RWPE1 (cell line): ENCODE measurements at regions not wholly inside any gene's neighbourhood (a gene's known extent, or its start where the extent isn't known, plus 50 kb on each side); places are given as distances from the start of the nearest gene placed in this dataset.
A peak's percentile ranks its signal among the peaks of the same experiment; 100 is the strongest.

Experiments used
- CTCF ChIA-PET: fragments of 350-600 bp; sonication (Branson Sonifier 250); formaldehyde crosslinking; extraction: SDS; loops from one replicate; lab custom pipeline; 2021; lab: Yijun Ruan, JAX
- POLR2A ChIA-PET: fragments of 400-600 bp; formaldehyde crosslinking; extraction: SDS; loops from one replicate; lab custom pipeline; 2020; ENCODE audit warnings: antibody characterized with exemption; ENCODE audit not compliant: low non-redundant PET; lab: Yijun Ruan, JAX
- DNase-seq: peaks from one replicate; pipeline ENCODE4 v3.0.0; 2012; ENCODE audit warnings: low spot score
- H3K27ac ChIP-seq: fragments of 450-650 bp; 2 replicates; pipeline ENCODE4 v1.5.1; 2017
- TF ChIP-seq, protein P1 (sequence below): fragments of 450-650 bp; conservative IDR thresholded peaks from 2 replicates; pipeline ENCODE4 v1.5.1; 2017; ENCODE audit warnings: low read depth, mild to moderate bottlenecking

DNA sequence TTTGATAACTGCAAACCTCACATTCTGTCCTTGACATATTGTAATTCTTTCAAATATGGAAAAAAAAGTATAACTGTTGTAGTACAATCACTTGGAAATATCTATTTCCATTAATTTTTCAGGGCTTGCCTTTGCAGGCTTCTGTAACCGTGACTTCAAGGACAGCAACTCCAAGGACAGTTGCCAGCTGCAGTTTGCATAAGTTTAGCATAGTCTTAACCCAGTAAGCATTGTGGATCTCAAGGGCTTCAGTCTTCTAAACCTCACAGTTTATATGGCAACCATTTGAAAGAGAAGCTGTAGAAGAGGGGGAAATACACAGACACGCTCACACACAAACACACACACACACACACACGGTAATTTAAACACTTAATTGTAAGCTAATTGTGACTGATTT lies 112.8 kb upstream of the GPR149 start:
- TF ChIP-seq, protein P1, sequence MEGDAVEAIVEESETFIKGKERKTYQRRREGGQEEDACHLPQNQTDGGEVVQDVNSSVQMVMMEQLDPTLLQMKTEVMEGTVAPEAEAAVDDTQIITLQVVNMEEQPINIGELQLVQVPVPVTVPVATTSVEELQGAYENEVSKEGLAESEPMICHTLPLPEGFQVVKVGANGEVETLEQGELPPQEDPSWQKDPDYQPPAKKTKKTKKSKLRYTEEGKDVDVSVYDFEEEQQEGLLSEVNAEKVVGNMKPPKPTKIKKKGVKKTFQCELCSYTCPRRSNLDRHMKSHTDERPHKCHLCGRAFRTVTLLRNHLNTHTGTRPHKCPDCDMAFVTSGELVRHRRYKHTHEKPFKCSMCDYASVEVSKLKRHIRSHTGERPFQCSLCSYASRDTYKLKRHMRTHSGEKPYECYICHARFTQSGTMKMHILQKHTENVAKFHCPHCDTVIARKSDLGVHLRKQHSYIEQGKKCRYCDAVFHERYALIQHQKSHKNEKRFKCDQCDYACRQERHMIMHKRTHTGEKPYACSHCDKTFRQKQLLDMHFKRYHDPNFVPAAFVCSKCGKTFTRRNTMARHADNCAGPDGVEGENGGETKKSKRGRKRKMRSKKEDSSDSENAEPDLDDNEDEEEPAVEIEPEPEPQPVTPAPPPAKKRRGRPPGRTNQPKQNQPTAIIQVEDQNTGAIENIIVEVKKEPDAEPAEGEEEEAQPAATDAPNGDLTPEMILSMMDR = no peak
- ChIA-PET POLR2A (no interaction called here), CTCF (no interaction called here)
- H3K27ac ChIP-seq = no peak overlapping the region
- no peak for DNase-seq

DNA sequence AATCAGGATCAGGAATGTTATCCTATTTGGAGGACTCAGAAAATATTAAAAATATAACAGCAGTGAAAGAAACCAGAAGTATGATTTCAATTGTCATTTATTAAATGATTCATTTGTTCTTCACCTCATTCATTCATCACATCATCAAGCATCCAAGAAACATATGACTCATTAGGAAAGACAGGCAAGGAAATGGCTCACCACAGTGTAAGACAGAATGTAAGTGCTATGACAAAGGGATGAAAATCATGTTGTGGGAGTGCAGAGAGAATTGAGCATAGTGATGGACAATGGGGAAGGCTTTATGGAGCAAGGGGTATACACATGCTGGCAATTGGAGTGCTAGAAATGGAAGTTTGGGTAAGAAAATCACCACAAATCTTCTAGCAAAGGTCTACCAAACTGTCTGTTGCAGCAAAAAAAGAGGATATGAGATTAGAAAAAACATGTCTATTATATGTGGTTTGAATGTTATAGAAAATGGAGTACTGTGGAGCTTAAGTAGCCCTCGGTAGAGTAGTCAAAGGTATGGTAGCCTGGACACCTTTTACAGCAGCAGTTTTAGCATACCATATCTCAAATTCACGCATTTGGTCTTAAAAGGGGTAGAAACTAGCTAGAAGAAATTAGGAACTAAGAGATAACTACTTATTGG lies 111.1 kb upstream of the GPR149 start:
- ChIA-PET POLR2A (no interaction called here), CTCF (no interaction called here)
- no peak overlapping the region for H3K27ac ChIP-seq
- TF ChIP-seq, protein P1 = no peak
- peak; percentile 4 for DNase-seq

DNA sequence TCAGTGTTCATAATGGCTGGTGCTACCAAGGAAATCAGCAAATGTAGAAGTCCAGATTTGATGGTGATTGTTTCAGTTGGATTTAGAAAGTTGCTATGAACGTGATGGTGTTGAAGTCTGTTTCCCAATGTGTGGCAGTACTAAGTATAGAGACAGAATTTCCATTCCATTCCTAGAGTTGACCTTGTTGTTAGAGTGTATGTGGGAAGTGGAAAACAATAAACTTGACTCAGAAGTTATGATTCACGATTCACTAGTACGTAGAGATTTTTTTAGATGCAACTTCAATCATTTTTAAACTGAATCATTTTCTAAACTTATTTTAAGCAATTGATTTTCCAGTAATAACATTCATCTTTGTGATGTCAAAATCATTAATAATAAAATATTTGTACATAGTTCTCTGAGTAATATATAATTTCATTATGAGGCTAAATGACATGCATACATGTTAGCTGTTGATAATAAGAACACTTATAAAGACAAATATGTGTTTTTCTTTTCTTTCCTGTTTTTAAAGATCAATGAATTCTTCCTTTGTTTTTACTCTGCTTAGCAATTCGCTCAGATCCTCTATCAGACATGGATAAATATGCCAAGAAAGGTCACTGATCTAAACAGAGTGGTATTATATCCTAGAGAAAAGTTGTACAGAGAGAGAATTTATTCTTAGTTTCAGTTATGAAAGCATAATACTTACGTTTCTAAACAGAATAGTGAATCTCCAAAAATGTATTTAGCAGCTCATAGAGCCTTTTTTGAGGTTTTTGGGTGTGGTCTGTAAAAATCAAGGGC lies 108.8 kb upstream of the GPR149 start:
- no peak overlapping the region for H3K27ac ChIP-seq
- ChIA-PET CTCF (no interaction called here), POLR2A (no interaction called here)

DNA sequence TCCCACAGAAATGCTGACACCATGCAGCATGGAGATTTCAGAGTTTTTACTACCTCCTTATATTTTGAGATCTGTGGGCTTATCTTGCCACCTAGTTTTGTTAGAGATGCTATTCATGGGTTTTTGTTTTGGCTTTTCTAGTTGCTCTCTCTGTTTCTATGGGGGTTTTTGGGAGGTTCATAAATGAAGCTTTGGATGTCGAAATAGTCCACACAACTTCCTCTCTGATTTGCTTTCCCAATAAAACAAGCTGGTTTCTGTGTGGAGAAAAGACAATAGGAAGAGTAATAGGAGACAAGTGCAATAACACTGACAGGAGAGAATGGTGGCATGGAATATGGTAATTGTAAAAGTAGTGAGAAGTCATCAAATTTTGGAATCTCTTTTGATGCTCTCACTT lies 106.8 kb upstream of the GPR149 start:
- H3K27ac ChIP-seq = no peak overlapping the region
- DNase-seq = no peak
- TF ChIP-seq, protein P1 = no peak
- ChIA-PET CTCF (no interaction called here), POLR2A (no interaction called here)

More for the DNA sequence above, 108.8 kb upstream of the GPR149 start:
- no peak for DNase-seq
- TF ChIP-seq, protein P1 = no peak

DNA sequence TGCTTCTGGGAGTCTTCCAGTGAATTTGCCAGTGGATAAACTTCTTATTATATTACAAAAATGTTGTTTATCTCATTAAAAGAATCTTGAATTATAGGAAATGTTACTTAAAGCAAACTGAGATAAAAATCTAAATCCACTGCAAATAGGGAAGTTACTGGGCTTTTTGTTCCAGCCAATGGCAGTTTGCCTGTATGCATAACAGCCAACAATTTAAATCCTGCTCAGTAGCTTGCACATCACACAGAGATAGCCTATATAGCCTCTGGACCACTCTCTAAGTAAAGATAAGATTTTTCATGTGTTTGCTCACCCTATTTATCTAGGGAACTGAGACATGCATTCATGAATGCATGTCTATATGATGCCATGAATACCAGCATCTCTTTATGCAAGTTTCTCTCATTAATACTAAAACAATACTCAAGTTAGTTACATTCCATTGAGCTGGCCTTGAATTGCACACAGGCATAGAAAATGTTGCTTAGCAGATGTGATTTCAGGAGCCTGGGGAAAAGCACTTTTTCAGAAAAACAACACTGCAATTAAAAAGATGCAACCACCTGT lies 92.1 kb upstream of the GPR149 start:
- CTCF ChIA-PET = interaction anchor here (0.6 kb wide), 1 partner anchor 8 kb away, joined by 3 read pairs; no protein-coding TSS in a partner anchor

DNA sequence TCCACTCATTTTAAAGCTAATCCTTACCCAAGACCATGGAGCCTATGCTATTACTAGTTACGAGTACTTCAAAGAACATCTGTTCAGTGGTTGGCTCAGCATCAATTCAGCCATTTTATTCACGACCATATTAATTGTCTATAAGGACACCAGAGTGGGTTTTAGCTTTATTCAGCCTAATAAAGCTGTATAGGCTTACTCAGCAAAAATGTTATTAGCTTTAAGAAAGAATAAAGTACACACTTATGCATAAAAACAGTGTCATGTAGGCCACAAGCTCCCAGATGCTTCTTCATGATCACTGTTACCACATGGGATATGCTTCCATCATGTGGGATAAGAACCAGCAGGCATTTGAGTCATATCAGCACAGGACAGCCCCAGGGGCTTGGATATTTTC lies 87.4 kb upstream of the GPR149 start:
- no peak for DNase-seq
- no peak overlapping the region for H3K27ac ChIP-seq
- TF ChIP-seq, protein P1 = no peak
- ChIA-PET POLR2A (no interaction called here), CTCF (no interaction called here)

More for the DNA sequence above, 92.1 kb upstream of the GPR149 start:
- TF ChIP-seq, protein P1 = no peak
- DNase-seq = no peak
- H3K27ac ChIP-seq = no peak overlapping the region
- POLR2A ChIA-PET = no interaction called here
